ENCODE measurements at regions not wholly inside any gene's neighbourhood (a gene's known extent, or its start where the extent isn't known, plus 50 kb on each side); places are given as distances from the start of the nearest gene placed in this dataset.

- Histone ChIP-seq H3K27me3 (replicated peaks; ENCODE audit: control insufficient read depth, insufficient read depth, low read length) (0 out of 2 replicates have a peak, but pooled peaks cover 2% of the 10 kb centered on the region), H3K36me3 (ENCODE audit: control insufficient read depth, insufficient read depth, low read length) (no peaks in the 10 kb centered on the region), H3K4me3 (replicated peaks; ENCODE audit: low read depth, low read length) (no peak overlapping the region)
- DNase-seq (ENCODE audit: extremely low read depth, insufficient read length): no peak
- TF ChIP-seq, protein P1, sequence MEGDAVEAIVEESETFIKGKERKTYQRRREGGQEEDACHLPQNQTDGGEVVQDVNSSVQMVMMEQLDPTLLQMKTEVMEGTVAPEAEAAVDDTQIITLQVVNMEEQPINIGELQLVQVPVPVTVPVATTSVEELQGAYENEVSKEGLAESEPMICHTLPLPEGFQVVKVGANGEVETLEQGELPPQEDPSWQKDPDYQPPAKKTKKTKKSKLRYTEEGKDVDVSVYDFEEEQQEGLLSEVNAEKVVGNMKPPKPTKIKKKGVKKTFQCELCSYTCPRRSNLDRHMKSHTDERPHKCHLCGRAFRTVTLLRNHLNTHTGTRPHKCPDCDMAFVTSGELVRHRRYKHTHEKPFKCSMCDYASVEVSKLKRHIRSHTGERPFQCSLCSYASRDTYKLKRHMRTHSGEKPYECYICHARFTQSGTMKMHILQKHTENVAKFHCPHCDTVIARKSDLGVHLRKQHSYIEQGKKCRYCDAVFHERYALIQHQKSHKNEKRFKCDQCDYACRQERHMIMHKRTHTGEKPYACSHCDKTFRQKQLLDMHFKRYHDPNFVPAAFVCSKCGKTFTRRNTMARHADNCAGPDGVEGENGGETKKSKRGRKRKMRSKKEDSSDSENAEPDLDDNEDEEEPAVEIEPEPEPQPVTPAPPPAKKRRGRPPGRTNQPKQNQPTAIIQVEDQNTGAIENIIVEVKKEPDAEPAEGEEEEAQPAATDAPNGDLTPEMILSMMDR (IDR thresholded peaks at IDR 0.05; ENCODE audit: insufficient read depth, low read length, poor library complexity, severe bottlenecking): no peak
Measured at GRCh38 chr2:238685713-238686112, 162.2 kb upstream of the TWIST2 start.

GRCh38 chr2:238686223-238686622 is 161.7 kb upstream of the TWIST2 start:
- Histone ChIP-seq H3K27me3 (replicated peaks; ENCODE audit: control insufficient read depth, insufficient read depth, low read length) (0 out of 2 replicates have a peak, but pooled peaks cover 2% of the 10 kb centered on the region), H3K36me3 (ENCODE audit: control insufficient read depth, insufficient read depth, low read length) (no peaks in the 10 kb centered on the region), H3K4me3 (replicated peaks; ENCODE audit: low read depth, low read length) (no peak overlapping the region)
- TF ChIP-seq, protein P1 (IDR thresholded peaks at IDR 0.05; ENCODE audit: insufficient read depth, low read length, poor library complexity, severe bottlenecking): no peak
- no peak for DNase-seq (ENCODE audit: extremely low read depth, insufficient read length)

DNA sequence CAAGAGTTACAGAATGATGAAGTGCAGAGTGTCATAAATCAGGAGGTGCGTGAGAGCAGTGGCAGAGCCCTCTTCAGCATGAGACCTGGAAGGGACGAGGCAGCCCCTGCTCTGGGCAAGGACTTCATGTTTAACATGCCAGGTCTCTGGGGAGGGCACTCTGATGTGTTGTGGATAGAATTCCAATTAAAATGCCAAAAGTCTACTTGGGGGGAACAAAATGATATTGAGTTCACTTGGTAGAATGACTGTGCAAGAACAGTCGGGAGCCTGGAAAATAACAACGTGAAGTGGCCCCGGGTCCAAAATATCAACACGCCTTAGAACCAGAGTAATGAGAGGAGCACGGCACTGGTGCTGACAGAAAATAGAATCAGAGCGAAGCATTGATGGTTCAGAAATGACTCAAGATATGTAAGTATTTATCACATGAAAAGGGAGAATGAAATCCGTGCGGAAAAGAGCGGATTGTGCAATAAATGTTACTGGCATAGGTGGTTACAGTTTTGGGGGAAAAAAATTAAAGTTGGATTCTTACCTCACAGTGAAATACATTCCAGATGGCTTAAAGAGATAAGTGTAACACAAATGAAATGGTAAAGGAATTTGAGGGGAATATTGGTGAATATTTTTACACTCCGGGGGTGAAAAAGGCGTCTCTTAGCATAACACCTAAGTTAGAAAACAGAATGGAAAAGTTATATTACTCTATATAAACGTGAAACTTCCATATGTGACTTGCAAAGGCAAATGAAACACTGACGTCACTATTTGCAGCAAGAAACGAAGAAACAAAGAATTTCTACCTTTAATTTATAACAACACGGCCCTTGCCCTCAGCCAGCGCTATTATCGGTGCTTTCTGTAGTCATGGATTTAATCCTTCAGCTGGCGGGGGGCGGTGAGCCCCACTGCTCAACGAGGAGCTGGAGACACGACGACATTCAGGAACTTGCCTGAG is 159.4 kb upstream of the TWIST2 start:
- Histone ChIP-seq H3K36me3 (ENCODE audit: control insufficient read depth, insufficient read depth, low read length) (no peaks in the 10 kb centered on the region), H3K4me3 (replicated peaks; ENCODE audit: low read depth, low read length) (no peak overlapping the region), H3K27me3 (replicated peaks; ENCODE audit: control insufficient read depth, insufficient read depth, low read length) (0 out of 2 replicates have a peak, but pooled peaks cover 2% of the 10 kb centered on the region)
- TF ChIP-seq, protein P1 (IDR thresholded peaks at IDR 0.05; ENCODE audit: insufficient read depth, low read length, poor library complexity, severe bottlenecking): no peak
- no peak for DNase-seq (ENCODE audit: extremely low read depth, insufficient read length)

DNA sequence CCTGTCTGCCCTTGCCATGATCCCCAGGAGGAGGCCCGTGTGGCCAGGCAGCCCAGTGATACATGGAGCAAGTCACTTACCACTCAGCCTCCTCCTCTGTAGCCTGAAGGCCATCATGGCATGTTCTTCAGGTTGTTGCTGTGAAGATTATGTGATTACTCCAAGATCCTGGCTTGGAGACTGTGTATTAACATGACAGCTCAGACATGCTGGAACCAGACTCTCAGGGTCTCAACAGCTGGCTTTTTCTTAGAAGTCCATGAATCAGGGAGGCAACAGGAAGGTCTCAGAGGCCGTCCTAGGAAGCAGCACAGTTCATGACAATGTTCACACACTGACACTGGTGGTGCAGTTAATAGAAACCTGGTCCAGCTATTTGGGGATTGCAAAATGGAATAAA is 158.6 kb upstream of the TWIST2 start:
- no peak overlapping the region for H3K4me3 ChIP-seq (replicated peaks; ENCODE audit: low read depth, low read length)
- 0 out of 2 replicates have a peak, but pooled peaks cover 2% of the 10 kb centered on the region for H3K27me3 ChIP-seq (replicated peaks; ENCODE audit: control insufficient read depth, insufficient read depth, low read length)
- TF ChIP-seq, protein P1 (IDR thresholded peaks at IDR 0.05; ENCODE audit: insufficient read depth, low read length, poor library complexity, severe bottlenecking): no peak
- H3K36me3 ChIP-seq (ENCODE audit: control insufficient read depth, insufficient read depth, low read length): no peaks in the 10 kb centered on the region
- no peak for DNase-seq (ENCODE audit: extremely low read depth, insufficient read length)

DNA sequence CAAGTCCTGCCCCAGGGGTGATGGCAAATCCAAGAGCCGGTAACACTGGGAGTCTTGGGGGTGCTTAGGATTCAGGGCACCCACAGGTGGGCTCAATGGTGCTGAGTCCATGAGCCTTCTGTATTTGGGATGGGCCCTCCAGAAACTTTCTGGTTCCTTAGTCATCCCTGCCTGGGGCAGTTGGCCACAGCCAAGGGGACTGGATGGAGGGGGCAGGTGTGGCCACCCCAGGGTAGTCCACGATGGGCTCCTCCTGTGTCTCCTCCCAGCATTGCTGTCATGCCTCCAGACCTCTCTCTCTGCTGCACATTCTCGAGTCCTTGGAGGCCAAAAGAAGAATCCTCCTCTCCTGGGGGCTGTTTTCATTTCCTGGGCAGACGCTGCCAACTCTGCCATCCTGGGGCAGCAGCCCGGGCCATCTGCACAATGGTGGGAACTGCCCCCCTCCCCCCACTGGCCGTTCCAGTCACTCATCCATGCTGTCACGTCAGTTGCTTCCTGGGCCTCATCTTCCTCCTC is 158.0 kb upstream of the TWIST2 start:
- Histone ChIP-seq H3K27me3 (replicated peaks; ENCODE audit: control insufficient read depth, insufficient read depth, low read length) (0 out of 2 replicates have a peak, but pooled peaks cover 2% of the 10 kb centered on the region), H3K4me3 (replicated peaks; ENCODE audit: low read depth, low read length) (no peak overlapping the region), H3K36me3 (ENCODE audit: control insufficient read depth, insufficient read depth, low read length) (no peaks in the 10 kb centered on the region)
- TF ChIP-seq, protein P1 (IDR thresholded peaks at IDR 0.05; ENCODE audit: insufficient read depth, low read length, poor library complexity, severe bottlenecking): no peak
- no peak for DNase-seq (ENCODE audit: extremely low read depth, insufficient read length)

Data from GM06990 (cell line).